WTC11 (cell line): ENCODE measurements at regions not wholly inside any gene's neighbourhood (a gene's known extent, or its start where the extent isn't known, plus 50 kb on each side); places are given as distances from the start of the nearest gene placed in this dataset.

Source experiments
- ATAC-seq: fragments of 200-7000 bp; cut with Tn5 transposase; 2 replicates; pipeline ENCODE4 v1.10.0; 2021; ENCODE audit warnings: mild to moderate bottlenecking, moderate library complexity
- CTCF ChIA-PET: fragments of 300-600 bp; sonication (Branson Sonifier 250); formaldehyde crosslinking; loops from one replicate; lab custom pipeline; 2021; ENCODE audit warnings: antibody characterized with exemption; lab: Charles Lee
- POLR2A ChIA-PET: fragments of 350-600 bp; sonication (Branson Sonifier 250); formaldehyde crosslinking; loops from one replicate; lab custom pipeline; 2021; ENCODE audit warnings: antibody characterized with exemption; lab: Charles Lee
- DNase-seq: peaks from one replicate; pipeline ENCODE4 v3.0.0; 2021; ENCODE audit warnings: low spot score
- H3K27ac Mint-ChIP-seq: 2 replicates; pipeline ENCODE4 v1.8.0; 2021; ENCODE audit warnings: mixed read lengths
- H3K27me3 Mint-ChIP-seq: 2 replicates; pipeline ENCODE4 v1.8.0; 2021; ENCODE audit warnings: low read depth, mild to moderate bottlenecking, moderate library complexity, mixed read lengths
- H3K36me3 Mint-ChIP-seq: 2 replicates; pipeline ENCODE4 v1.8.0; 2021; ENCODE audit warnings: mixed read lengths
- H3K4me1 Mint-ChIP-seq: 2 replicates; pipeline ENCODE4 v1.8.0; 2022; ENCODE audit warnings: mixed read lengths
- H3K4me3 Mint-ChIP-seq: 2 replicates; pipeline ENCODE4 v1.8.0; 2021; ENCODE audit warnings: mild to moderate bottlenecking, moderate library complexity, mixed read lengths
- H3K9me3 Mint-ChIP-seq: 2 replicates; pipeline ENCODE4 v1.8.0; 2021; ENCODE audit warnings: mixed read lengths
- CREB1 ChIP-seq: sonication (generic); formaldehyde crosslinking; IDR thresholded peaks from 2 replicates; pipeline ENCODE4 v1.8.0; 2023; ENCODE audit warnings: mild to moderate bottlenecking, missing genetic modification reagents
- ESRRA ChIP-seq: sonication (generic); formaldehyde crosslinking; IDR thresholded peaks from 2 replicates; pipeline ENCODE4 v1.8.1; 2022; ENCODE audit warnings: mild to moderate bottlenecking, missing genetic modification reagents, borderline replicate concordance
- FOXK1 ChIP-seq: sonication (generic); formaldehyde crosslinking; IDR thresholded peaks from 2 replicates; pipeline ENCODE4 v1.8.0; 2022; ENCODE audit warnings: mild to moderate bottlenecking, moderate library complexity, missing genetic modification reagents
- HMGA2 ChIP-seq: fragments of 250-450 bp; sonication (Bioruptor Pico); IDR thresholded peaks from 2 replicates; pipeline ENCODE4 v1.4.0; 2021; ENCODE audit warnings: mild to moderate bottlenecking, moderate library complexity
- MXD4 ChIP-seq: fragments of 250-450 bp; sonication (Bioruptor Pico); IDR thresholded peaks from 2 replicates; pipeline ENCODE4 v1.8.0; 2021; ENCODE audit warnings: mild to moderate bottlenecking, moderate library complexity, borderline replicate concordance
- NR1H2 ChIP-seq: sonication (generic); formaldehyde crosslinking; IDR thresholded peaks from 2 replicates; pipeline ENCODE4 v1.9.0; 2021; ENCODE audit warnings: mild to moderate bottlenecking, moderate library complexity, missing genetic modification reagents
- RELA ChIP-seq: sonication (generic); formaldehyde crosslinking; IDR thresholded peaks from 2 replicates; pipeline ENCODE4 v1.8.1; 2022; ENCODE audit warnings: missing genetic modification reagents, mild to moderate bottlenecking, borderline replicate concordance
- RORB ChIP-seq: fragments of 250-450 bp; sonication (Bioruptor Pico); IDR thresholded peaks from 2 replicates; pipeline ENCODE4 v1.9.0; 2021; ENCODE audit warnings: mild to moderate bottlenecking
- ZNF232 ChIP-seq: sonication (generic); formaldehyde crosslinking; IDR thresholded peaks from 2 replicates; pipeline ENCODE4 v1.8.0; 2022; ENCODE audit warnings: mild to moderate bottlenecking, missing genetic modification reagents
- ZNF416 ChIP-seq: fragments of 250-450 bp; sonication (Bioruptor Pico); IDR thresholded peaks from 2 replicates; pipeline ENCODE4 v1.9.0; 2021; ENCODE audit warnings: mild to moderate bottlenecking, inconsistent platforms
- ZNF423 ChIP-seq: fragments of 250-450 bp; sonication (Bioruptor Pico); IDR thresholded peaks from 2 replicates; pipeline ENCODE4 v2.1.2; 2022; ENCODE audit warnings: mild to moderate bottlenecking, moderate library complexity
- ZNF671 ChIP-seq: fragments of 250-450 bp; sonication (Bioruptor Pico); IDR thresholded peaks from 2 replicates; pipeline ENCODE4 v1.8.0; 2021; ENCODE audit warnings: mild to moderate bottlenecking
- TF ChIP-seq, protein P1 (sequence below): sonication (generic); formaldehyde crosslinking; IDR thresholded peaks from 2 replicates; pipeline ENCODE4 v1.8.1; 2023; ENCODE audit warnings: mild to moderate bottlenecking, moderate library complexity, missing genetic modification reagents
- TF ChIP-seq, protein P2 (sequence below): sonication (generic); formaldehyde crosslinking; IDR thresholded peaks from 2 replicates; pipeline ENCODE4 v1.8.1; 2023; ENCODE audit warnings: mild to moderate bottlenecking, missing genetic modification reagents, moderate library complexity
- TF ChIP-seq, protein P3 (sequence below): sonication (generic); formaldehyde crosslinking; IDR thresholded peaks from 2 replicates; pipeline ENCODE4 v1.8.0; 2022; ENCODE audit warnings: mild to moderate bottlenecking, missing genetic modification reagents
- TF ChIP-seq, protein P4 (sequence below): fragments of 250-450 bp; sonication (Bioruptor Pico); IDR thresholded peaks from 2 replicates; pipeline ENCODE4 v1.9.0; 2021; ENCODE audit warnings: mild to moderate bottlenecking, borderline replicate concordance
- TF ChIP-seq, protein P5 (sequence below): sonication (generic); formaldehyde crosslinking; IDR thresholded peaks from 2 replicates; pipeline ENCODE4 v1.8.0; 2022; ENCODE audit warnings: mild to moderate bottlenecking, missing genetic modification reagents
- TF ChIP-seq, protein P6 (sequence below): sonication (generic); formaldehyde crosslinking; IDR thresholded peaks from 2 replicates; pipeline ENCODE4 v1.8.1; 2022; ENCODE audit warnings: mild to moderate bottlenecking, moderate library complexity, missing genetic modification reagents
- TF ChIP-seq, protein P7 (sequence below): sonication (generic); formaldehyde crosslinking; IDR thresholded peaks from 2 replicates; pipeline ENCODE4 v1.8.1; 2023; ENCODE audit warnings: mild to moderate bottlenecking, missing genetic modification reagents, borderline replicate concordance

DNA sequence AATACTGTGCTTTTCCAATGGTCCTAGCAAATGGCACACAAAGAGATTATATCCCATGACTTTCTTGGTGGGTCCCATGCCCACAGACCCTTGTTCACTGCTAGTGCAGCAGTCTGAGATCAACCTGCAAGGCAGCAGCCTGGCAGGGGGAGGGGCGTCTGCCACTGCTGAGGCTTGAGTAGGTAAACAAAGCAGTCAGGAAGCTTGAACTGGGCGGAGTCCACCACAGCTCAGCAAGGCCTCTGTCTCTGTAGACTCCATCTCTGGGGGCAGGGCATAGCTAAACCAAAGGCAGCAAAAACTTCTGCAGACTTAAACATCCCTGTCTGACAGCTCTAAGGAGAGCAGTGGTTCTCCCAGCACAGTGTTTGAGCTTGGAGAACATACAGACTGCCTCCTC is 82.9 kb downstream of the ZNF737 start:
- H3K4me3 Mint-ChIP-seq: no peak overlapping the region
- CTCF ChIA-PET: interaction anchor here (0.8 kb wide), 1 partner anchor 30 kb away, joined by 3 read pairs; no protein-coding TSS in a partner anchor
- H3K36me3 Mint-ChIP-seq: peaks cover 19% of the 10 kb centered on the region
- H3K27ac Mint-ChIP-seq: no peak overlapping the region
- H3K9me3 Mint-ChIP-seq: peaks cover 67% of the 10 kb centered on the region
- TF ChIP-seq, protein P1, sequence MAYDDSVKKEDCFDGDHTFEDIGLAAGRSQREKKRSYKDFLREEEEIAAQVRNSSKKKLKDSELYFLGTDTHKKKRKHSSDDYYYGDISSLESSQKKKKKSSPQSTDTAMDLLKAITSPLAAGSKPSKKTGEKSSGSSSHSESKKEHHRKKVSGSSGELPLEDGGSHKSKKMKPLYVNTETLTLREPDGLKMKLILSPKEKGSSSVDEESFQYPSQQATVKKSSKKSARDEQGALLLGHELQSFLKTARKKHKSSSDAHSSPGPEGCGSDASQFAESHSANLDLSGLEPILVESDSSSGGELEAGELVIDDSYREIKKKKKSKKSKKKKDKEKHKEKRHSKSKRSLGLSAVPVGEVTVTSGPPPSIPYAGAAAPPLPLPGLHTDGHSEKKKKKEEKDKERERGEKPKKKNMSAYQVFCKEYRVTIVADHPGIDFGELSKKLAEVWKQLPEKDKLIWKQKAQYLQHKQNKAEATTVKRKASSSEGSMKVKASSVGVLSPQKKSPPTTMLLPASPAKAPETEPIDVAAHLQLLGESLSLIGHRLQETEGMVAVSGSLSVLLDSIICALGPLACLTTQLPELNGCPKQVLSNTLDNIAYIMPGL (CRISPR knock-in tag): no peak
- TF ChIP-seq, protein P2, sequence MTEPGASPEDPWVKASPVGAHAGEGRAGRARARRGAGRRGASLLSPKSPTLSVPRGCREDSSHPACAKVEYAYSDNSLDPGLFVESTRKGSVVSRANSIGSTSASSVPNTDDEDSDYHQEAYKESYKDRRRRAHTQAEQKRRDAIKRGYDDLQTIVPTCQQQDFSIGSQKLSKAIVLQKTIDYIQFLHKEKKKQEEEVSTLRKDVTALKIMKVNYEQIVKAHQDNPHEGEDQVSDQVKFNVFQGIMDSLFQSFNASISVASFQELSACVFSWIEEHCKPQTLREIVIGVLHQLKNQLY (CRISPR knock-in tag): no peak
- peak; percentile 35; the same call in 1 of the 2 replicates for TF ChIP-seq FOXK1 (CRISPR knock-in tag)
- TF ChIP-seq, all 79 proteins: peak for 1
- DNase-seq (peak; percentile 39), ATAC-seq (peak; percentile 47; the same call in 1 of the 2 replicates)
- peaks cover 16% of the 10 kb centered on the region for H3K4me1 Mint-ChIP-seq
- H3K27me3 Mint-ChIP-seq: peaks cover 21% of the 10 kb centered on the region
- POLR2A ChIA-PET: no interaction called here

DNA sequence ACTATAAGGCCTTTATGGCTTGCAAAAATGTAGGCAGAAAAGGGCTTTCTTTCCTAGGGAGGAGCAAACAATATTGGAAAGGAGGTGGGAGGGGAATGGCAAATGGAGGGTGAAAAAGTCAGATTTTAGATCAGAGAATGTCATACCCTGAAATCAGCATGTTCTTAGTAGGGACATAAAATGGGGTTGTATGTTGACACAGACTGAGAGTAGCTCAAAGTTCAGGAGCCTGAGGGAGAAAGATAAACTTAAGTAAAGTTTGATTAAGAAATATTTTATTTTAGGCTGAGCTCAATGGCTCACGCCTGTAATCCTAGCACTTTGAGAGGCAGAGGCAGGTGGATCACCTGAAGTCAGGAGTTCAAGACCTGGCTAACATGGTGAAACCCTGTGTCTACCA is 83.8 kb downstream of the ZNF737 start:
- ATAC-seq (no peak), DNase-seq (no peak)
- TF ChIP-seq ZNF671 (CRISPR knock-in tag) (no peak), ESRRA (CRISPR knock-in tag) (no peak), RORB (CRISPR knock-in tag) (no peak), ZNF232 (CRISPR knock-in tag) (no peak)
- Mint-ChIP-seq H3K36me3 (peaks cover 17% of the 10 kb centered on the region), H3K4me1 (peaks cover 16% of the 10 kb centered on the region), H3K27ac (no peak overlapping the region), H3K27me3 (peaks cover 21% of the 10 kb centered on the region), H3K9me3 (peaks cover 68% of the 10 kb centered on the region), H3K4me3 (no peak overlapping the region)
- POLR2A ChIA-PET: no interaction called here
- CTCF ChIA-PET: no interaction called here

DNA sequence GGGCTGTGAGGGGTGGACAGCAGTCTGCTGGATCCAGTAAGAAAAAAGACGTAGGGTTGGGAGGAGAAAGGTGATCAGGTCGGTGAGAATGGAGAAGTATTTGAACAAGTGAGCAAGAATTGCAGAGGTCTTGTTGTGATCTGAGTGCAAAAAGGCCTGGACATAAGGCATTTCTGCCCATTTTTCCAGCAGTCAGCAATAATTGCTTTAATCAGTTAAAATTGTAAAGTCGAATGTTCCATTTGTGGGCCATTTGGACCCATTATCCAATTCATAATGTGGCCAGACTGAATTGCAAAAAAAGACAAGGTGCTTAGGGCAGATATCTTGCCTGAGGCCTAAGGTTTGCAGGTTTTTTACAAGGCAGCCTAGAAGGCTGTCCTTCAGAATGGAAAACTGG is 86.1 kb downstream of the ZNF737 start:
- ChIA-PET CTCF (no interaction called here), POLR2A (no interaction called here)
- Mint-ChIP-seq H3K27ac (no peak overlapping the region), H3K27me3 (peaks cover 9% of the 10 kb centered on the region), H3K9me3 (peaks cover 54% of the 10 kb centered on the region), H3K4me3 (no peak overlapping the region), H3K4me1 (peaks cover 16% of the 10 kb centered on the region), H3K36me3 (peaks cover 12% of the 10 kb centered on the region)
- no peak for ATAC-seq
- DNase-seq: no peak
- TF ChIP-seq, protein P3, sequence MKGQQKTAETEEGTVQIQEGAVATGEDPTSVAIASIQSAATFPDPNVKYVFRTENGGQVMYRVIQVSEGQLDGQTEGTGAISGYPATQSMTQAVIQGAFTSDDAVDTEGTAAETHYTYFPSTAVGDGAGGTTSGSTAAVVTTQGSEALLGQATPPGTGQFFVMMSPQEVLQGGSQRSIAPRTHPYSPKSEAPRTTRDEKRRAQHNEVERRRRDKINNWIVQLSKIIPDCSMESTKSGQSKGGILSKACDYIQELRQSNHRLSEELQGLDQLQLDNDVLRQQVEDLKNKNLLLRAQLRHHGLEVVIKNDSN (CRISPR knock-in tag): no peak
- no peak for TF ChIP-seq MXD4
- TF ChIP-seq, protein P4, sequence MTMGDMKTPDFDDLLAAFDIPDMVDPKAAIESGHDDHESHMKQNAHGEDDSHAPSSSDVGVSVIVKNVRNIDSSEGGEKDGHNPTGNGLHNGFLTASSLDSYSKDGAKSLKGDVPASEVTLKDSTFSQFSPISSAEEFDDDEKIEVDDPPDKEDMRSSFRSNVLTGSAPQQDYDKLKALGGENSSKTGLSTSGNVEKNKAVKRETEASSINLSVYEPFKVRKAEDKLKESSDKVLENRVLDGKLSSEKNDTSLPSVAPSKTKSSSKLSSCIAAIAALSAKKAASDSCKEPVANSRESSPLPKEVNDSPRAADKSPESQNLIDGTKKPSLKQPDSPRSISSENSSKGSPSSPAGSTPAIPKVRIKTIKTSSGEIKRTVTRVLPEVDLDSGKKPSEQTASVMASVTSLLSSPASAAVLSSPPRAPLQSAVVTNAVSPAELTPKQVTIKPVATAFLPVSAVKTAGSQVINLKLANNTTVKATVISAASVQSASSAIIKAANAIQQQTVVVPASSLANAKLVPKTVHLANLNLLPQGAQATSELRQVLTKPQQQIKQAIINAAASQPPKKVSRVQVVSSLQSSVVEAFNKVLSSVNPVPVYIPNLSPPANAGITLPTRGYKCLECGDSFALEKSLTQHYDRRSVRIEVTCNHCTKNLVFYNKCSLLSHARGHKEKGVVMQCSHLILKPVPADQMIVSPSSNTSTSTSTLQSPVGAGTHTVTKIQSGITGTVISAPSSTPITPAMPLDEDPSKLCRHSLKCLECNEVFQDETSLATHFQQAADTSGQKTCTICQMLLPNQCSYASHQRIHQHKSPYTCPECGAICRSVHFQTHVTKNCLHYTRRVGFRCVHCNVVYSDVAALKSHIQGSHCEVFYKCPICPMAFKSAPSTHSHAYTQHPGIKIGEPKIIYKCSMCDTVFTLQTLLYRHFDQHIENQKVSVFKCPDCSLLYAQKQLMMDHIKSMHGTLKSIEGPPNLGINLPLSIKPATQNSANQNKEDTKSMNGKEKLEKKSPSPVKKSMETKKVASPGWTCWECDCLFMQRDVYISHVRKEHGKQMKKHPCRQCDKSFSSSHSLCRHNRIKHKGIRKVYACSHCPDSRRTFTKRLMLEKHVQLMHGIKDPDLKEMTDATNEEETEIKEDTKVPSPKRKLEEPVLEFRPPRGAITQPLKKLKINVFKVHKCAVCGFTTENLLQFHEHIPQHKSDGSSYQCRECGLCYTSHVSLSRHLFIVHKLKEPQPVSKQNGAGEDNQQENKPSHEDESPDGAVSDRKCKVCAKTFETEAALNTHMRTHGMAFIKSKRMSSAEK (CRISPR knock-in tag): no peak
- TF ChIP-seq ZNF416 (CRISPR knock-in tag): no peak
- TF ChIP-seq, protein P5, sequence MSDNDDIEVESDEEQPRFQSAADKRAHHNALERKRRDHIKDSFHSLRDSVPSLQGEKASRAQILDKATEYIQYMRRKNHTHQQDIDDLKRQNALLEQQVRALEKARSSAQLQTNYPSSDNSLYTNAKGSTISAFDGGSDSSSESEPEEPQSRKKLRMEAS (CRISPR knock-in tag): no peak
- no peak for TF ChIP-seq HMGA2 (CRISPR knock-in tag)
- no peak for TF ChIP-seq ZNF423
- TF ChIP-seq, protein P6, sequence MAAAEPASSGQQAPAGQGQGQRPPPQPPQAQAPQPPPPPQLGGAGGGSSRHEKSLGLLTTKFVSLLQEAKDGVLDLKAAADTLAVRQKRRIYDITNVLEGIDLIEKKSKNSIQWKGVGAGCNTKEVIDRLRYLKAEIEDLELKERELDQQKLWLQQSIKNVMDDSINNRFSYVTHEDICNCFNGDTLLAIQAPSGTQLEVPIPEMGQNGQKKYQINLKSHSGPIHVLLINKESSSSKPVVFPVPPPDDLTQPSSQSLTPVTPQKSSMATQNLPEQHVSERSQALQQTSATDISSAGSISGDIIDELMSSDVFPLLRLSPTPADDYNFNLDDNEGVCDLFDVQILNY: no peak
- TF ChIP-seq CREB1 (CRISPR knock-in tag): no peak
- TF ChIP-seq, protein P2 (CRISPR knock-in tag): no peak
- TF ChIP-seq ZNF232 (CRISPR knock-in tag): no peak
- TF ChIP-seq, protein P7, sequence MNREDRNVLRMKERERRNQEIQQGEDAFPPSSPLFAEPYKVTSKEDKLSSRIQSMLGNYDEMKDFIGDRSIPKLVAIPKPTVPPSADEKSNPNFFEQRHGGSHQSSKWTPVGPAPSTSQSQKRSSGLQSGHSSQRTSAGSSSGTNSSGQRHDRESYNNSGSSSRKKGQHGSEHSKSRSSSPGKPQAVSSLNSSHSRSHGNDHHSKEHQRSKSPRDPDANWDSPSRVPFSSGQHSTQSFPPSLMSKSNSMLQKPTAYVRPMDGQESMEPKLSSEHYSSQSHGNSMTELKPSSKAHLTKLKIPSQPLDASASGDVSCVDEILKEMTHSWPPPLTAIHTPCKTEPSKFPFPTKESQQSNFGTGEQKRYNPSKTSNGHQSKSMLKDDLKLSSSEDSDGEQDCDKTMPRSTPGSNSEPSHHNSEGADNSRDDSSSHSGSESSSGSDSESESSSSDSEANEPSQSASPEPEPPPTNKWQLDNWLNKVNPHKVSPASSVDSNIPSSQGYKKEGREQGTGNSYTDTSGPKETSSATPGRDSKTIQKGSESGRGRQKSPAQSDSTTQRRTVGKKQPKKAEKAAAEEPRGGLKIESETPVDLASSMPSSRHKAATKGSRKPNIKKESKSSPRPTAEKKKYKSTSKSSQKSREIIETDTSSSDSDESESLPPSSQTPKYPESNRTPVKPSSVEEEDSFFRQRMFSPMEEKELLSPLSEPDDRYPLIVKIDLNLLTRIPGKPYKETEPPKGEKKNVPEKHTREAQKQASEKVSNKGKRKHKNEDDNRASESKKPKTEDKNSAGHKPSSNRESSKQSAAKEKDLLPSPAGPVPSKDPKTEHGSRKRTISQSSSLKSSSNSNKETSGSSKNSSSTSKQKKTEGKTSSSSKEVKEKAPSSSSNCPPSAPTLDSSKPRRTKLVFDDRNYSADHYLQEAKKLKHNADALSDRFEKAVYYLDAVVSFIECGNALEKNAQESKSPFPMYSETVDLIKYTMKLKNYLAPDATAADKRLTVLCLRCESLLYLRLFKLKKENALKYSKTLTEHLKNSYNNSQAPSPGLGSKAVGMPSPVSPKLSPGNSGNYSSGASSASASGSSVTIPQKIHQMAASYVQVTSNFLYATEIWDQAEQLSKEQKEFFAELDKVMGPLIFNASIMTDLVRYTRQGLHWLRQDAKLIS (CRISPR knock-in tag): no peak
- TF ChIP-seq NR1H2 (CRISPR knock-in tag): no peak
- TF ChIP-seq RELA (CRISPR knock-in tag): no peak
